GM12878 (cell line): ENCODE measurements at regions not wholly inside any gene's neighbourhood (a gene's known extent, or its start where the extent isn't known, plus 50 kb on each side); places are given as distances from the start of the nearest gene placed in this dataset.

Experiments used
- ATAC-seq: fragments of 200-7000 bp; cut with Tn5 transposase; 3 replicates; pipeline ENCODE4 v1.9.1; 2020; ENCODE audit warnings: mild to moderate bottlenecking, moderate library complexity
- BruUV-seq: library from RNA; stranded (reverse); fragments of 400-500 nt; replicated peaks from 2 replicates; lab custom pipeline; 2021; lab: Mats Ljungman, UMichigan
- CTCF ChIA-PET: fragments of 300-600 bp; sonication (Branson Sonifier 250); formaldehyde crosslinking; extraction: SDS; loops from one replicate; lab custom pipeline; 2021; ENCODE audit warnings: inconsistent platforms; lab: Yijun Ruan, JAX
- POLR2A ChIA-PET: fragments of 350-600 bp; formaldehyde crosslinking; extraction: SDS; loops from one replicate; lab custom pipeline; 2021; ENCODE audit warnings: inconsistent platforms; lab: Charles Lee
- RAD21 ChIA-PET: fragments of 300-600 bp; sonication (Branson Sonifier 250); formaldehyde crosslinking; loops from one replicate; lab custom pipeline; 2023; ENCODE audit warnings: antibody characterized with exemption; ENCODE audit not compliant: unreplicated experiment; lab: Charles Lee
- SMC1A ChIA-PET: fragments of 300-600 bp; sonication (Branson Sonifier 250); formaldehyde crosslinking; loops from one replicate; lab custom pipeline; 2023; ENCODE audit not compliant: unreplicated experiment, uncharacterized antibody; lab: Charles Lee
- DNase-seq: peaks from one replicate; pipeline ENCODE4 v3.0.0-alpha.2; 2011; ENCODE audit warnings: low read depth, low spot score
- FAIRE-seq: peaks from 3 replicates; lab custom pipeline; 2011; peaks lifted over from hg19 to GRCh38; lab: Jason Lieb, UNC
- H2AFZ ChIP-seq: 2 replicates; pipeline ENCODE4 v1.6.0; 2011; ENCODE audit warnings: low read depth, low read length, control low read depth; ENCODE audit not compliant: control insufficient read depth
- H3K27ac ChIP-seq: 2 replicates; pipeline ENCODE4 v1.5.1; 2011; ENCODE audit warnings: control low read depth; ENCODE audit not compliant: control insufficient read depth, insufficient read depth
- H3K27me3 ChIP-seq, 2 experiments: replicated peaks in 1 of 2; 2 replicates each; pipeline versions ENCODE4 v1.6.0 to v1.6.1; 2011; ENCODE audit warnings: low read length in 1 of 2; ENCODE audit not compliant: control insufficient read depth in 2 of 2, insufficient read depth in 2 of 2
- H3K36me3 ChIP-seq, 2 experiments: 2 replicates each; pipeline ENCODE4 v1.5.1; 2011; ENCODE audit warnings: low read length in 1 of 2; ENCODE audit not compliant: control insufficient read depth in 2 of 2, insufficient read depth in 2 of 2
- H3K4me1 ChIP-seq: 2 replicates; pipeline ENCODE4 v1.6.1; 2011; ENCODE audit warnings: mild to moderate bottlenecking, low read length, moderate library complexity, mixed read lengths; ENCODE audit not compliant: control insufficient read depth, insufficient read depth
- H3K4me2 ChIP-seq: 2 replicates; pipeline ENCODE4 v1.6.0; 2011; ENCODE audit warnings: control low read depth; ENCODE audit not compliant: control insufficient read depth, insufficient read depth
- H3K4me3 ChIP-seq: fragments of 200-600 bp; sonication (generic); 2 replicates; pipeline ENCODE4 v1.5.1; 2016
- H3K79me2 ChIP-seq: 2 replicates; pipeline ENCODE4 v1.6.0; 2011; ENCODE audit warnings: low read length; ENCODE audit not compliant: control insufficient read depth, insufficient read depth
- H3K9ac ChIP-seq: 2 replicates; pipeline ENCODE4 v1.8.0; 2011; ENCODE audit warnings: low read length, control low read depth, mixed read lengths; ENCODE audit not compliant: control insufficient read depth, insufficient read depth
- H3K9me3 ChIP-seq: replicated peaks from 3 replicates; pipeline ENCODE4 v1.5.1; 2011; ENCODE audit warnings: mild to moderate bottlenecking, low read length; ENCODE audit not compliant: control insufficient read depth, insufficient read depth
- H4K20me1 ChIP-seq: 2 replicates; pipeline ENCODE4 v1.6.0; 2011; ENCODE audit not compliant: control insufficient read depth, insufficient read depth
- GABPA ChIP-seq: IDR thresholded peaks from 2 replicates; pipeline ENCODE4 v1.6.1; 2014; ENCODE audit warnings: antibody characterized with exemption, low read depth, mild to moderate bottlenecking, inconsistent platforms
- GATAD2B ChIP-seq: fragments of 450-650 bp; conservative IDR thresholded peaks from 2 replicates; pipeline ENCODE4 v1.6.1; 2017; ENCODE audit warnings: low read depth, mild to moderate bottlenecking, moderate library complexity
- IKZF1 ChIP-seq: fragments of 450-650 bp; conservative IDR thresholded peaks from 2 replicates; pipeline ENCODE4 v1.6.1; 2017; ENCODE audit warnings: antibody characterized with exemption, mild to moderate bottlenecking
- MEF2B ChIP-seq: fragments of 450-650 bp; IDR thresholded peaks from 2 replicates; pipeline ENCODE4 v1.6.1; 2018; ENCODE audit warnings: mild to moderate bottlenecking, moderate library complexity; ENCODE audit not compliant: partially characterized antibody, poor library complexity, severe bottlenecking
- MYB ChIP-seq: fragments of 150-350 bp; IDR thresholded peaks from 2 replicates; pipeline ENCODE4 v1.6.1; 2014; ENCODE audit warnings: mild to moderate bottlenecking, low read depth, low read length, borderline replicate concordance
- NFYB ChIP-seq: IDR thresholded peaks from 2 replicates; pipeline ENCODE4 v1.6.1; 2011; ENCODE audit warnings: low read depth, mild to moderate bottlenecking, low read length, improper control_type of control experiment, moderate library complexity; ENCODE audit not compliant: insufficient read depth
- RBBP5 ChIP-seq: fragments of 200-600 bp; sonication (generic); conservative IDR thresholded peaks from 2 replicates; pipeline ENCODE4 v1.6.1; 2016
- SMAD1 ChIP-seq: fragments of 450-650 bp; IDR thresholded peaks from 2 replicates; pipeline ENCODE4 v1.6.1; 2018; ENCODE audit warnings: mild to moderate bottlenecking, low read depth; ENCODE audit not compliant: partially characterized antibody
- SMARCA5 ChIP-seq: fragments of 450-650 bp; IDR thresholded peaks from 2 replicates; pipeline ENCODE4 v1.6.1; 2017; ENCODE audit warnings: mild to moderate bottlenecking
- SMC3 ChIP-seq: IDR thresholded peaks from 2 replicates; pipeline ENCODE4 v1.6.1; 2011; ENCODE audit warnings: low read length, improper control_type of control experiment, borderline replicate concordance
- SREBF1 ChIP-seq: IDR thresholded peaks from 2 replicates; pipeline ENCODE4 v1.6.1; 2012; ENCODE audit warnings: mild to moderate bottlenecking, low read length
- TCF12 ChIP-seq: IDR thresholded peaks from 2 replicates; pipeline ENCODE4 v1.6.1; 2011; ENCODE audit warnings: low read depth, mild to moderate bottlenecking, low read length
- ZBED1 ChIP-seq: IDR thresholded peaks from 2 replicates; pipeline ENCODE4 v1.6.1; 2016; ENCODE audit warnings: borderline replicate concordance
- ZNF274 ChIP-seq: IDR thresholded peaks from one replicate; pipeline ENCODE4 v1.8.0; 2011; ENCODE audit not compliant: insufficient read length, insufficient read depth
- ZSCAN29 ChIP-seq: fragments of 450-650 bp; IDR thresholded peaks from 2 replicates; pipeline ENCODE4 v1.6.1; 2017; ENCODE audit warnings: mild to moderate bottlenecking, moderate library complexity
- WGBS: methylation state at CpG from one replicate; pipeline ENCODE4 v1.1.6; 2016; ENCODE audit warnings: low lambda C conversion rate; ENCODE audit not compliant: insufficient replicate concordance, insufficient coverage; ENCODE audit errors: missing lambda C conversion rate; 5-methylcytosine and 5-hydroxymethylcytosine counted together
- in situ Hi-C: fragments of 300-500 bp; cut with MboI; formaldehyde crosslinking; loops from 9 replicates; pipeline ENCODE4 v1.14.3; 2018; ENCODE audit warnings: mixed read lengths
- intact Hi-C: fragments of 100-400 bp; cut with micrococcal nuclease; formaldehyde crosslinking; loops from one replicate; pipeline ENCODE4 v1.14.2; 2022; ENCODE audit not compliant: unreplicated experiment
- TF ChIP-seq, protein P1 (sequence below): IDR thresholded peaks from 2 replicates; pipeline ENCODE4 v1.6.1; 2012; ENCODE audit warnings: low read depth, low read length, improper control_type of control experiment
- TF ChIP-seq, protein P2 (sequence below): fragments of 450-650 bp; formaldehyde crosslinking; IDR thresholded peaks from 2 replicates; pipeline ENCODE4 v1.4.0; 2022; ENCODE audit warnings: mild to moderate bottlenecking, moderate library complexity

DNA sequence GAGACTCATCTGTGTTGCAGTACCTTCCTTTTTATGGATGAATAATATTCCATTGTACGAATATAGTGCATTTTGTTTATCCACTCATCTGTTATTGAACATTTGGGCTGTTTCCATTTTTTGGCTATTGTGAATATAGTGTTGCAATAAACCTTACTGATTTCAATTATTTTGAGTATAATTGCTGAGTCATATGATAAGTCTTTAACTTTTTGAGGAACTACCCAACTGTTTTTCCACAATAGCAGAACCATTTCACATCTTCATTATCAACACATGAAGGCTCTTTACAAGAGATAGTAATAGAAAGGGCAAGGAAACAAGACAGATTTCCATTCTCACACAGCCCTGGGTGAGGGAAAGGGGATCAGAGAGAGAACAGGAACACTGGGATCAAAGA is 329.2 kb downstream of the RAB3C start:
- ChIA-PET RAD21 (no interaction called here), SMC1A (no interaction called here), CTCF (no interaction called here), POLR2A (no interaction called here)
- no peak overlapping the region for H3K4me3 ChIP-seq
- FAIRE-seq (no peak), ATAC-seq (no peak), DNase-seq (no peak)
- H2AFZ ChIP-seq: no peak overlapping the region
- H3K27ac ChIP-seq: no peak overlapping the region
- H3K4me2 ChIP-seq: no peak overlapping the region
- no peaks in the 10 kb centered on the region for H3K9me3 ChIP-seq
- in situ Hi-C loops (no loop called here), intact Hi-C loops (no loop called here)
- no peak for TF ChIP-seq SMAD1
- TF ChIP-seq SMARCA5: no peak
- no peak for TF ChIP-seq MYB
- TF ChIP-seq SMC3: no peak
- no peak for TF ChIP-seq NFYB
- no peak for TF ChIP-seq ZSCAN29
- TF ChIP-seq RBBP5: no peak
- no peak for TF ChIP-seq ZNF274
- TF ChIP-seq, protein P1, sequence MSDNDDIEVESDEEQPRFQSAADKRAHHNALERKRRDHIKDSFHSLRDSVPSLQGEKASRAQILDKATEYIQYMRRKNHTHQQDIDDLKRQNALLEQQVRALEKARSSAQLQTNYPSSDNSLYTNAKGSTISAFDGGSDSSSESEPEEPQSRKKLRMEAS: no peak
- no peak for TF ChIP-seq ZBED1
- TF ChIP-seq TCF12: no peak
- TF ChIP-seq MEF2B: no peak
- TF ChIP-seq GABPA: no peak
- TF ChIP-seq, protein P2, sequence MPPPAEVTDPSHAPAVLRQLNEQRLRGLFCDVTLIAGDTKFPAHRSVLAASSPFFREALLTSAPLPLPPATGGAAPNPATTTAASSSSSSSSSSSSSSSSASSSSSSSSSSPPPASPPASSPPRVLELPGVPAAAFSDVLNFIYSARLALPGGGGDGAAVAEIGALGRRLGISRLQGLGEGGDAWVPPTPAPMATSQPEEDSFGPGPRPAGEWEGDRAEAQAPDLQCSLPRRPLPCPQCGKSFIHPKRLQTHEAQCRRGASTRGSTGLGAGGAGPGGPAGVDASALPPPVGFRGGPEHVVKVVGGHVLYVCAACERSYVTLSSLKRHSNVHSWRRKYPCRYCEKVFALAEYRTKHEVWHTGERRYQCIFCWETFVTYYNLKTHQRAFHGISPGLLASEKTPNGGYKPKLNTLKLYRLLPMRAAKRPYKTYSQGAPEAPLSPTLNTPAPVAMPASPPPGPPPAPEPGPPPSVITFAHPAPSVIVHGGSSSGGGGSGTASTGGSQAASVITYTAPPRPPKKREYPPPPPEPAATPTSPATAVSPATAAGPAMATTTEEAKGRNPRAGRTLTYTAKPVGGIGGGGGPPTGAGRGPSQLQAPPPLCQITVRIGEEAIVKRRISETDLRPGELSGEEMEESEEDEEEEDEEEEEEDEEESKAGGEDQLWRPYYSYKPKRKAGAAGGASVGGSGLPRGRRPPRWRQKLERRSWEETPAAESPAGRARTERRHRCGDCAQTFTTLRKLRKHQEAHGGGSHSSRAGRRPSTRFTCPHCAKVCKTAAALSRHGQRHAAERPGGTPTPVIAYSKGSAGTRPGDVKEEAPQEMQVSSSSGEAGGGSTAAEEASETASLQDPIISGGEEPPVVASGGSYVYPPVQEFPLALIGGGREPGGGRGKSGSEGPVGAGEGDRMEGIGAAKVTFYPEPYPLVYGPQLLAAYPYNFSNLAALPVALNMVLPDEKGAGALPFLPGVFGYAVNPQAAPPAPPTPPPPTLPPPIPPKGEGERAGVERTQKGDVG (CRISPR knock-in tag): no peak
- TF ChIP-seq SREBF1: no peak
- no peak for TF ChIP-seq GATAD2B
- TF ChIP-seq IKZF1: no peak
- 6% methylated on average over 1 of the region's 1 CpG for WGBS
- H4K20me1 ChIP-seq: no peaks in the 10 kb centered on the region
- H3K4me1 ChIP-seq: no peaks in the 10 kb centered on the region
- H3K79me2 ChIP-seq: no peaks in the 10 kb centered on the region
- no peaks in the 10 kb centered on the region for H3K27me3 ChIP-seq
- H3K9ac ChIP-seq: no peak overlapping the region
- BruUV-seq: no TSS peak
- no peaks in the 10 kb centered on the region for H3K36me3 ChIP-seq
